Hindlimb muscle (tissue), 1 donor: ENCODE measurements at regions not wholly inside any gene's neighbourhood (a gene's known extent, or its start where the extent isn't known, plus 50 kb on each side); places are given as distances from the start of the nearest gene placed in this dataset.

Experiments used
- DNase-seq: peaks from one replicate; pipeline ENCODE4 v3.0.0-alpha.2; 2013

GRCh38 chr18:30328839-30329238, 713.7 kb downstream of the DSC3 start:
- no peak for DNase-seq

DNA sequence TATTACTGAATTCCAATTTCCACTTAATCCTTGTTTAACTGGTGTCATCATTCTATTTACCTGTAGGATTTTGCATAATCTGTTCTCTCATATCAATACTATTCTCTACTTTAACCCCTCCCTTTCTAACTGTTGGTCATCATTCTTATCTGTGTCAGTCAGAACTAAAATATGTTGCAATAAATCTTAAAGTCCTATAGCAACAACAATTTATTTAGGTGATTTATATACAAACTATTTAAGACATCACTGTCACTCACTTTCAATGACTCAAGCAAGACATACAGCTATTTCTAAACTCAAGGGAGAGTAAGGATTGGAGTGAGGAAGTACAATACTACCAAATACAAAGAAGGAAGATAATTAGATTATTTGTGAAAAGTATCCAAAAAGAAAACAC, 740.4 kb downstream of the DSC3 start:
- DNase-seq: no peak

- no peak for DNase-seq
Measured at GRCh38 chr18:30298769-30299168, 743.8 kb downstream of the DSC3 start.

DNA sequence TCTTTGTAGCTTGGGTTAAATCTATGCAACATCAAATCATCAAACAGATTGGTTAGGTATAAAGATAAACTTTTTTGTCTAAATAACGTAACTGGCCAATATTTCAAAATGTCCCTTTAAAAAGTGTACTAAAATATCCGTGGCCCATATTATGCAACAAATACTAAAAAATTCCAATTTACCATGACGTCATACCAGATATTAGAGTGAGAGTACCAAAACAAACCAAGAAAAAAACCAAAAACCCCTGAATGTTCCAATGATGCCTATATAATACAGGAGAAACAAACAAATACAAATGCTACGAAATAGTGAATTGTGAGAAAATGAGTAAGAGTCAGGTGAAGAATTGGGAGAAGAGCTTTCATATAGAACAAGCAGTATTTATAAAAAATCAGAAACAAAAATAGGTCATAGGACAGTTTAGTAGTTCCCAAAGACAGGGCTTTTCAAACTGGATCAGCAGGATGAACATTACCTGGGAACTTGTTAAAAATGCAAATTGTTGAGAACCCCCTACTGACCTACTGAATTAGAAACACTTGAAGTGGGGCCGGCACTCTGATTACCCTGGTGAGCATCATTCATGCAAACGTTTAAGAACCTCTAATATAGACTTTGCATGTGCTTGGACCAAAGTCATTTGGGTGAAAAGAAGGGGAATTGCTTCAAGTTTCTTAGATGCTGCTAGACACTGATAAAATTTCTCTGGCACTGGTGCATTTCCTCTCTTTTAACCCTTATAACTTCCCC, 753.7 kb downstream of the DSC3 start:
- DNase-seq: no peak

GRCh38 chr18:30280861-30281470, 761.6 kb downstream of the DSC3 start:
- DNase-seq: peak; percentile 44

GRCh38 chr18:30280186-30280585, 762.4 kb downstream of the DSC3 start:
- DNase-seq: no peak

- DNase-seq: peak; percentile 23
Measured at GRCh38 chr18:30277676-30278075, 764.9 kb downstream of the DSC3 start.

- no peak for DNase-seq
Measured at GRCh38 chr18:30271716-30272115, 770.8 kb downstream of the DSC3 start.

DNA sequence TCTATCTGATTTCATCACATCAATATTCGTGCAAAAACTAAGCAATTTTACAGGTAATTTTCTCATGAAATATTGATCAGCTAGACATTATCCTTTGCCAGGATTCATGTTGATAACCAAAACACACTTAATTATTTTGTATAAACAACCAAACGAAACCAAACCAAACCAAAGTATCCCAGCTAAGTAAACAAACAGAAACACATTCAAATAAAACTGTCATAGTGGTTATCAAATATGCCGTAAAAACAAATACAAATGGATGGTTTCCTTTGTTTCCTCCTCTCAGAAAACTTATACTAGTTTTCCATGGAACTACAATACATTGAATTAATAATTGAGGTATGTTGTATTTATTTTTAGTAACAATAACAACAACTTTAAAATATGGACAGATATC, 777.4 kb downstream of the DSC3 start:
- DNase-seq: no peak

DNA sequence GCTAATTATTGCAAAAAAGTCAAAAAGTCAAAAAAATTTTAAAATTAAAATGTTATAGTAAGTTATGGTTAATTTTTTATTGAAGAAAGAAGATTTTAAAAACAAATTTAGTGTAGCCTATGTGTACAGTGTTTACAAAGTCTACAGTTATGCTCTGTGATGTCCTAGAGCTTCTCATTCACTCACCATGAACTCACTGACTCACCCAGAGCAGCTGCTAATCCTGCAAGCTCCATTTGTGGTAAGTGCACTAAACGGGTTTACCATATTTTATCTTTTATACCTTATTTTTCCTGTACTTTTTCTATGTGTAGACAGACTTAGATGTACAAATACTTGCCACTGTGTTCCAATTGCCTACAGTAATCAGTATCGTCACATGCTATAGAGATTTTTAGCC, 788.2 kb downstream of the DSC3 start:
- no peak for DNase-seq

- DNase-seq: no peak
Measured at GRCh38 chr18:30248056-30248455, 794.5 kb downstream of the DSC3 start.

DNA sequence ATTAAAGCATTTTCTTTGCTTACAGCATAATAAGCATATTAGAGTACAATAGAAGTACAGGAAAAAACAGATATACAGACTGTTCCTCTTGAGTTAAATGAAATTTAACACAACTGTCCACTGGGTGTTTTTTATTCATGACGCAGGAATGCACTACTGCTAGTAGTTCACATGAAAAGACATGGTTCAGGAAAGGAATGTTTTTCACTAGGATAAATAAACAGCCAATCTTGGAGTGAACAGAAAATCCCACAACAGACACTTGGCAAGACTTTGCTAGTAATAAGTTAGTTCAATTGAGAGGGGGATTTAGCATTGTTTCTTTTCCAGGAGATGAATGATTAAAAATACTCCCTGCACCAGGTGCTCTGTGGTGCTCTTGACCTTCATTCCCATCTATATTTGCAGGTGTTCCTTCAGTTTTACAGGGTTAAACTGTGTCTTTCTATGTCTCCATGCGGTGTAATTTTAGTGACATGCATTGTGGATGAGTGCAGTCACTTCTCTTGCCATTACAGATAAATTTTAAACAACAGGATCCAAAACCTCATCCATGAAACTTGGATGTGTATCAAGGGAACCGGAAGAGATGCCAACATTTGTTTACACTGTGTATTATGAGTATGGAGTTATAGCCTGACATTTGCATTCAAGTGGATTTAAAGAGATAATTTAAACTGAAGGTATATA, 796.6 kb downstream of the DSC3 start:
- peak; percentile 36 for DNase-seq

- DNase-seq: no peak
Measured at GRCh38 chr18:30234755-30235154, 807.8 kb downstream of the DSC3 start.

DNA sequence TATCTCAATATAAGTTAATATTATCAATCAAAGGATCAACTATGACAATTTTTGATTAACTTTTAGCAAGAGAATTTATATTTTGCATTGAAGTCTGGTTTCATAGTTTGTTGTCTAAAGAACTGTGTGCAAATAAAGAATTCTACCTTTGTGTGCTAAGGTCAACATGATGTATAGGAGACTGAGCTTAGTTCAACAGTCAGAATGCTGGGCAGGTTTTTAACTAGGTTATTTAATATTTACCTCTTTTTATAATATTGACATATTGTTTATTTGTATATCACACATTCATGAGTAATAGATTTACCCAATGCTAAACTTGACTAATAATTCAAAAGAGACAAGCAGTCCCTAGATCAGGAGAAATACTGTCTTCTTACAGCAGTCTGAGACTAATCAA, 831.4 kb downstream of the DSC3 start:
- no peak for DNase-seq

DNA sequence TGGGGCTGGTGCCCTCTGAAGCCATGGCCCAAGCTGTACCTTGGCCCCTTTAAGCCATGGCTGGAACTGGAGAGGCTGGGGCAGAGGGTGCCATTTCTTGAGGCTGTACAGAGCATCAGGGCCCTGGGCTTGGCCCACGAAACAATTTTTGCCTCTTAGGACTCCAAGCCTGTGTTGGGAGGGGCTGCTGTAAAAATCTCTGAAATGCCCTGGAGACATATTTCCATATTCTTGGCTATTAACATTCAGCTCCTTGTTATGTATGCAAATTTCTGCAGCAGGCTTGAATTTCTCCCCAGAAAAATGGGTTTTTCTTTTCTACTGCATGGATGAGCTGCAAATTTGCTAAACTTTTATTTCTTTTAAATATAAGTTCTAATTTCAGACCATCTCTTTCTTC, 834.0 kb downstream of the DSC3 start:
- DNase-seq: no peak

- DNase-seq: no peak
Measured at GRCh38 chr18:30192216-30192615, 850.3 kb downstream of the DSC3 start.

DNA sequence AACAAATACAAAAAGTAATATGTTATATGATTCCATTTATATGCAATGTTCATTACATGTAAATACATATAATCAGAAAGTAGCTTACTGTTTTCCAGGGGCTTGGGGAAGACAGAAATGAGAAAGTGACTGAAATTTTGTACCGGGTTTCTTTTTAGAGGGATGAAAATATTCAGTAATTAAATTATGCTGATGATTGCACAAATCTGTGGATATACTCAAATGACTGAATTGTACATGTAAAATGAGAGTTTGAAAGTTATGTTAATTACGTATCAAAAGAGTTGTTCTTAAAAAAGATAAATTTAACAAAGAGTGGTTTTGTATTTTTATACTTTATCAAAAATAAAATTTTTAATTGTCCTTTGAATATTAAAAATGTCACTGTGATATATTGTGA, 856.3 kb downstream of the DSC3 start:
- no peak for DNase-seq

- DNase-seq: no peak
Measured at GRCh38 chr18:30177056-30177455, 865.5 kb downstream of the DSC3 start.

DNA sequence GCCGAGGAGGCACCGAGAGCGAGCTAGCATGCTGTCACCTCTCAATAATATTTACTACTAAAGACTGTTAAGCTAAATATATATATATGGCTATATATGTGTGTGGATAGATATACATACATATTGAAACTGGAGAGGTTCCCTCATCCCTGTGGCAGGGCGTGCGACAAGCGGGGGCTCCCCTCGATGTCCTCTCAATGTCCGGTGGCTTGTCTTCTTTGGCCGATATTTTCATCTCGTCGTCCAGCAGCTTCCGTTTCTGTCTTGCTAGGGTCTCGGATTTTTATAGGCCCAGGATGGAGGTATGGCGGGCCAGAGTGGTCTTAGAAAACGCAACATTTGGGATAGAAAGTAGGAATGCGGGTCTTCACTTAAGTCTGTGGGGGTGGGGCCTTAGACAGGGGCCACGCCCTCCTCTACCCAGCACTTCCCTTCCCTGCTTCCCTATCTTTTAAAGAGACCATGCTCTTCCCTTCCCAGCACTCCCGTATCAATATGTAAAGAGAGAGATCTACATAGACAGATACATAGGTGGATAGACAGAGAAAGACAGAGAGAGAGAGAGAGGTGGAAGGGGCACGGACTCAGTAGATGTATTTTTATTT, 866.8 kb downstream of the DSC3 start:
- no peak for DNase-seq

DNA sequence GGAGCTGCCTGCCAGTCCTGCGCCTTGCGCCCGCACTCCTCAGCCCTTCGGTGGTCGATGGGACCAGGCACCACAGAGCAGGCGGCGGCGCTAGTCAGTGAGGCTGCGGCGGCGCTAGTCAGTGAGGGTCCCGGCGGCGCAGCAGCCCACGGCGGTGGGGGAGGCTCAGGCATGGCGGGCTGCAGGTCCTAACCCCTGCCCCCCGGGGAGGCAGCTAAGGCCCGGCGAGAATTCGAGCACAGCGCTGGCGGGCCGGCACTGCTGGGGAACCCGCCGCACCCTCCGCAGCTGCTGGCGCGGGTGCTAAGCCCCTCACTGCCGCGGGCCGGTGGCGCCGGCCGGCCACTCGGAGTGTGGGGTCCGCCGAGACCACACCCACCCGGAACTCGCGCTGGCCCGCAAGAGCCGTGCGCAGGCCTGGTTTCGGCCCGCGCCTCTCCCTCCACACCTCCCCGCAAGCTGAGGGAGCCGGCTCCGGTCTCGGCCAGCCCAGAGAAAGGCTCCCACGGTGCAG, 867.4 kb downstream of the DSC3 start:
- no peak for DNase-seq

DNA sequence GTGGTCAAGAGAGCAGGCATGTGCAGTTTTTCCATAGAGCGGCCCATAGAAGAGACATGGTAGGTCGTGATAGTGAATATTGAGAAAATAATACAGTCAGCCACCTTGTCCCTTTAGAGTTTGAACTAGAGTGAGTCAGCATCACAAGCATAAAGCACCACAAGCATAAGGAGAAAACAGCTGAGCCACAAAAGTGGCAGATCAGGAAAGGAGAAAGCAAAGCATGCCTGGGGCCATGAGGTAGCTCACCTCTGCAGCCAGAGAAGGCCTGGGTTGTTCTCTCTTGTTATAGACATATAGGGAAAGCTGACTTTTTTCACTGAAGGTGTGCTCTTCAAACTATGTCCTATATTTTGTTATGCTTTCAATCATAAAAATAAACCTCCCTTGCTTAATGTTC, 879.0 kb downstream of the DSC3 start:
- DNase-seq: no peak

- no peak for DNase-seq
Measured at GRCh38 chr18:30160124-30160523, 882.4 kb downstream of the DSC3 start.

DNA sequence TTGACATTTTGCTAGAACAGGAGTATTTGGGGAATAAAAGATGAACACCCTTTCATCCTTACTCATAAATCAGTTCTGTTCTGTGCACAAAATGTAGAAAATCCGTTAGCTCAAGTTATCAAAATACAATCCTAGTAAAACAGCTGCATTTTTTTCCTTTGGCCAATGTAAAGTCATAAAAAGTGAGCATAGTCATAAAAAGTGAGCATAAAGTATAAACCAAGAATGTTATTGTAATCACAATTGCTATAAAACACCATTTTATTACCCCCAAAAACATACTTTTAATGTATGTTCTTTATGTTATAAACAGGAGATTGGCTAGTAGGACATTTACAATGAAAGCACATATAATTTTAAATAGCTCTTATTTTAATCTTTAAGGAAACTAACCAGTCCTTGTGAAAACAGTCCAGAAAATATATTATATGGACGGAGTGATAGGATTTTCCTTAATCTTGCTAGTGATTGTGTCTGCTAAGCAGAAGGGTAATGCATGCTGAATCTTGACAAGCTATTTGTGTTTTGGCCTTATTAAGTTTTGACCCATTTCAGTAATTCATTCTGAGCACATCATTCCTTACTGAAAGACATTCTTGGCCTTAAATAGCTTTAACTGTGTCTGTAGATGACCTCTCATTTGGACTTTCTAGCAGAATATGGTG, 891.8 kb downstream of the DSC3 start:
- DNase-seq: no peak
